ENCODE measurements at regions not wholly inside any gene's neighbourhood (a gene's known extent, or its start where the extent isn't known, plus 50 kb on each side); places are given as distances from the start of the nearest gene placed in this dataset.

DNA sequence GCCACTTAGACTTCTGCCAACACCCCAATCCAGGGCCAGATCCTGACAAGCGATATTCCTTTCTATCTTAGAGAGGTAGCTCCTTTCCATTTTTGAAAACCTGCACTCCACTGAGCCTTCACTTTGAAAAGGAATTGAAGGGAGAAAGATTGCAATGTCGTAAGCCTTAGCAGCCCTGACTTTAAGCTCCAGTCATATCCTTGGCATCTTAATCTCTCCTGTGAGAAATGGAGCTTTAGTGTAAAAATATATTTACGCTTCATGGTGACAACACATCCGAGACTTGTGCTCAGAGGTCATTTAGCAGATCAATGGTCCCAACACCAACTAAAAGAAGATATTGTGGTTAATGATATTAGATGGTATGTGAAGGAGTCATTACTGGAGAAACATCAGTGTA lies 235.8 kb upstream of the MEX3C start:
- Histone ChIP-seq H4K20me1 (ENCODE audit: insufficient read depth, low read length) (no peaks in the 10 kb centered on the region), H3K4me3 (replicated peaks in 1 of 3; ENCODE audit: low read depth in 2 of 3, low read length in 3 of 3) (no peak overlapping the region), H3K27ac (ENCODE audit: low read depth in 1 of 2, low read length in 2 of 2) (no peak overlapping the region), H3K27me3 (ENCODE audit: control insufficient read depth in 2 of 2, insufficient read depth in 2 of 2, low read length in 2 of 2) (no peaks in the 10 kb centered on the region), H3K36me3 (replicated peaks in 1 of 2; ENCODE audit: control insufficient read depth in 1 of 2, insufficient read depth in 2 of 2, low read length in 2 of 2) (no peaks in the 10 kb centered on the region), H3K9ac (ENCODE audit: insufficient read depth, low read length, poor library complexity, severe bottlenecking) (no peak overlapping the region), H3K79me2 (ENCODE audit: insufficient read depth, low read length) (no peaks in the 10 kb centered on the region), H2AFZ (ENCODE audit: insufficient read depth, low read depth, low read length, poor library complexity, severe bottlenecking) (no peak overlapping the region), H3K4me2 (replicated peaks; ENCODE audit: extremely low read depth, low read length, poor library complexity, severe bottlenecking) (no peak overlapping the region), H3K4me1 (ENCODE audit: control insufficient read depth in 1 of 2, insufficient read depth in 2 of 2, low read length in 2 of 2) (no peaks in the 10 kb centered on the region), H3K9me3 (replicated peaks in 1 of 2; ENCODE audit: control insufficient read depth in 1 of 2, insufficient read depth in 1 of 2, low read length in 2 of 2) (no peaks in the 10 kb centered on the region)
- H3K4me1 Mint-ChIP-seq = no peaks in the 10 kb centered on the region
- H3K4me3 Mint-ChIP-seq = no peak overlapping the region
- WGBS (ENCODE audit: insufficient coverage) = no CpG with 5 or more reads among the region's 4 CpGs
- intact Hi-C loops (cut with micrococcal nuclease) = no loop called here
- H3K27ac Mint-ChIP-seq = no peak overlapping the region
- DNase-seq = no peak
- no peak for TF ChIP-seq CTCF (IDR thresholded peaks at IDR 0.05)
- H3K9me3 Mint-ChIP-seq = peaks cover 0 to 5% (median 2%) of the 10 kb centered on the region in 7 donors
- H3K27me3 Mint-ChIP-seq (ENCODE audit: low read depth in 3 of 3) = peaks cover 5 to 6% (median 6%) of the 10 kb centered on the region in 3 donors
- no peaks in the 10 kb centered on the region for H3K36me3 Mint-ChIP-seq

GRCh38 chr18:51433881-51434280 lies 236.4 kb upstream of the MEX3C start:
- peaks cover 5 to 6% (median 6%) of the 10 kb centered on the region in 3 donors for H3K27me3 Mint-ChIP-seq (ENCODE audit: low read depth in 3 of 3)
- no peak for TF ChIP-seq CTCF (IDR thresholded peaks at IDR 0.05)
- WGBS (ENCODE audit: insufficient coverage) = 100% methylated on average over 2 of the region's 3 CpGs
- H3K79me2 ChIP-seq (ENCODE audit: insufficient read depth, low read length) = no peaks in the 10 kb centered on the region
- no peaks in the 10 kb centered on the region for H3K36me3 Mint-ChIP-seq
- H3K4me1 Mint-ChIP-seq = no peaks in the 10 kb centered on the region
- intact Hi-C loops (cut with micrococcal nuclease) = no loop called here
- no peak overlapping the region for H3K27ac Mint-ChIP-seq
- H3K27me3 ChIP-seq (ENCODE audit: control insufficient read depth in 2 of 2, insufficient read depth in 2 of 2, low read length in 2 of 2) = no peaks in the 10 kb centered on the region
- no peaks in the 10 kb centered on the region for H4K20me1 ChIP-seq (ENCODE audit: insufficient read depth, low read length)
- H3K4me1 ChIP-seq (ENCODE audit: control insufficient read depth in 1 of 2, insufficient read depth in 2 of 2, low read length in 2 of 2) = no peaks in the 10 kb centered on the region
- no peaks in the 10 kb centered on the region for H3K9me3 ChIP-seq (replicated peaks in 1 of 2; ENCODE audit: control insufficient read depth in 1 of 2, insufficient read depth in 1 of 2, low read length in 2 of 2)
- H2AFZ ChIP-seq (ENCODE audit: insufficient read depth, low read depth, low read length, poor library complexity, severe bottlenecking) = no peak overlapping the region
- no peak overlapping the region for H3K4me2 ChIP-seq (replicated peaks; ENCODE audit: extremely low read depth, low read length, poor library complexity, severe bottlenecking)
- H3K27ac ChIP-seq (ENCODE audit: low read depth in 1 of 2, low read length in 2 of 2) = no peak overlapping the region
- no peak overlapping the region for H3K4me3 ChIP-seq (replicated peaks in 1 of 3; ENCODE audit: low read depth in 2 of 3, low read length in 3 of 3)
- H3K9ac ChIP-seq (ENCODE audit: insufficient read depth, low read length, poor library complexity, severe bottlenecking) = no peak overlapping the region
- no peaks in the 10 kb centered on the region for H3K36me3 ChIP-seq (replicated peaks in 1 of 2; ENCODE audit: control insufficient read depth in 1 of 2, insufficient read depth in 2 of 2, low read length in 2 of 2)
- peaks cover 0 to 5% (median 2%) of the 10 kb centered on the region in 7 donors for H3K9me3 Mint-ChIP-seq
- no peak overlapping the region for H3K4me3 Mint-ChIP-seq
- no peak for DNase-seq

Data from CD14-positive monocyte (primary cell).